ENCODE measurements at regions not wholly inside any gene's neighbourhood (a gene's known extent, or its start where the extent isn't known, plus 50 kb on each side); places are given as distances from the start of the nearest gene placed in this dataset.

DNA sequence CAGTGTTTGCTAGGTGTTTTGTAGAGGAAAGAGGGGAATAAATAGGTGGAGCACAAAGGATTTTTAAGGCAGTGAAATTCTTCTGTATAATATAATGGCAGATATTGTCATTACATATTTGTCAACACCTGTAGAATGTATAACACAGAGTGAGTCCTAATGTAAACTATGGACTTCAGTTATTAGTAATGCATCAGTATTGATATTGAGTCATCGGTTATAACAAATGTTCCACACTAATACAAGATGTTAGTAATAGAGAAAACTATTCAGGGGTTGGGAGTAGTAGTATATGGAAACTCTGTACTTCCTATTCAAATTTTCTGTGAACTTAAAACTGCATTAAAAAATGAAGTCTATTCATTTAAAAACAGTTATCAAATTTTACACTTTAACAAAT lies 299.2 kb downstream of the UBE3D start:
- no peak overlapping the region for H3K27ac ChIP-seq
- TF ChIP-seq, protein P1, sequence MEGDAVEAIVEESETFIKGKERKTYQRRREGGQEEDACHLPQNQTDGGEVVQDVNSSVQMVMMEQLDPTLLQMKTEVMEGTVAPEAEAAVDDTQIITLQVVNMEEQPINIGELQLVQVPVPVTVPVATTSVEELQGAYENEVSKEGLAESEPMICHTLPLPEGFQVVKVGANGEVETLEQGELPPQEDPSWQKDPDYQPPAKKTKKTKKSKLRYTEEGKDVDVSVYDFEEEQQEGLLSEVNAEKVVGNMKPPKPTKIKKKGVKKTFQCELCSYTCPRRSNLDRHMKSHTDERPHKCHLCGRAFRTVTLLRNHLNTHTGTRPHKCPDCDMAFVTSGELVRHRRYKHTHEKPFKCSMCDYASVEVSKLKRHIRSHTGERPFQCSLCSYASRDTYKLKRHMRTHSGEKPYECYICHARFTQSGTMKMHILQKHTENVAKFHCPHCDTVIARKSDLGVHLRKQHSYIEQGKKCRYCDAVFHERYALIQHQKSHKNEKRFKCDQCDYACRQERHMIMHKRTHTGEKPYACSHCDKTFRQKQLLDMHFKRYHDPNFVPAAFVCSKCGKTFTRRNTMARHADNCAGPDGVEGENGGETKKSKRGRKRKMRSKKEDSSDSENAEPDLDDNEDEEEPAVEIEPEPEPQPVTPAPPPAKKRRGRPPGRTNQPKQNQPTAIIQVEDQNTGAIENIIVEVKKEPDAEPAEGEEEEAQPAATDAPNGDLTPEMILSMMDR (conservative IDR thresholded peaks at IDR 0.05), result no peak
- no peak for TF ChIP-seq ZFX (IDR thresholded peaks at IDR 0.05)

DNA sequence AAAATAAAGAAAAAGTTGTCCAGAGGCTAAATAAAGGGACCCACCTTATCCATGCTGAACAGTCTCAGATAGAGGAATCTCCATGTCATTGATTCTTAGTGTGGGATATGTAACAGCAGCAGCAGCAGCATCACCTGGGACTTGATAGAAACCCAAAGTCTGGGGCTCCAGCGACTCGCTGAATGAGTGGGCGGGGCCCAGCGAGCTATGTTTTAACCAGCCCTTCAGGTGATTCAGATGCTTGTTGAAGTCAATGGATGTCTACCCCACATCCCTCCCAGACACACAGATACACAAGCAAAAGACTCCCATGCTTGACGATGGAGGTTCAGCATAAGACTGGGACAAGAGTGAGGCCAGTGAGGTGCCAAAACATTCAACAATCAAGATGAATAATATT lies 298.6 kb downstream of the UBE3D start:
- no peak overlapping the region for H3K27ac ChIP-seq
- TF ChIP-seq, protein P1 (conservative IDR thresholded peaks at IDR 0.05), result no peak
- no peak for TF ChIP-seq ZFX (IDR thresholded peaks at IDR 0.05)

DNA sequence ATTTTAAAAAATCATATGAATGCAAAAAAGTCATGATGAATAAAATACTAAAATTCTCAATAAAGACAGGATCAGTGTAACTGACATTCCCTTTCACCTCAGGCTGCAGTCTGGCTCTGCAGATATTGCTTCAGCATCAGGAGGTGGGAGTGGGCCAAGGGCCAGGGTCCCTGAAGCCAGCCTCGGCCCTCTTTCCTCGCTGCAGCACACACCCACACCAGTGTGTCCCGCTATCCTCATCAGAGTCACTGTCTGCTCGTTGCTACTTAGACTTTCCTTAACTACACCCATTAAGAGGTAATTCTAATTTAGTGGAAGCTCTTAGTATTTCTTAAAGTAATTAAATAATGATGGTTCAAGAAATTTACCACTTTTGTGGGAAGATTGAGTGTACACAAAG lies 298.2 kb downstream of the UBE3D start:
- H3K27ac ChIP-seq, result no peak overlapping the region
- no peak for TF ChIP-seq ZFX (IDR thresholded peaks at IDR 0.05)
- TF ChIP-seq, protein P1 (conservative IDR thresholded peaks at IDR 0.05), result no peak

DNA sequence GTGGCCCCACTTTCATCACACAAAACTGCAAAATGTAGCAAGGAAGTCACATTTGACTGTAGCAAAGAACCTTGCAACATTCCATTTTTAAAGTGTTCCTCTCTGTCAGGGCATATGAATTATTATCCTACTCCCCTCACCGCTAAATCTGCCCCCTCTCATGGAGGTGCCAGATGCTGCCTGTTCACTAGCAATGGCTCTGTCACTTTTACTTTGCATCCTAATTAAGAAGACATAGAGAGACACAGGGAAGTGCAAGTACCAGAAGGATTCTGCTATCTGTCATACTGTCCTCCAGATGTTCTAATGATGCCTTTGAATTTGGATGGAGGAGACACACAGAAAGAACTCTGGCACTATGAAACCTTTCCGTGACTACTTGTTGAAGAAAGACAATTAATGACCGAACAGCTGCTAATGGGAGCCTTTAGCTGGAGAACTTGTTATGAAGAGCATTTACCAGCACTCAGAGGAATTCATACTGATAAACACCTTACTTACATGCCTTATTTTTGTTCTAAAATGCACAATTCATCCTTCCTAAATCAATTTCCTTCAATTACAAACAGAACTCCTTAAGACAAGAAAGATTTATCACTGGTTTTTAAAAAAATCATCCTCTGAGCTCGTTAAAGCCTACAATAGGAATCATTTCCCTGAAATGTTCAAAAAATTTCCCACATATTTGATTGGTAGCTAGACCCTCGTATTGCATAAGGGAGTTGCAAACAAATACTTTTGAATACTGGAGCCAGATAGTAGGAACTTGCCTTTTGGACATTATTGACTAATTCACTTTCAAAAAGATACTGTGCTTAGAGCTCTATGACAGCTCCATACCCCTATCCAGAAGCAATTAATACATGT lies 292.6 kb downstream of the UBE3D start:
- TF ChIP-seq ZFX (IDR thresholded peaks at IDR 0.05), result no peak
- TF ChIP-seq, protein P1 (conservative IDR thresholded peaks at IDR 0.05), result no peak
- no peak overlapping the region for H3K27ac ChIP-seq

DNA sequence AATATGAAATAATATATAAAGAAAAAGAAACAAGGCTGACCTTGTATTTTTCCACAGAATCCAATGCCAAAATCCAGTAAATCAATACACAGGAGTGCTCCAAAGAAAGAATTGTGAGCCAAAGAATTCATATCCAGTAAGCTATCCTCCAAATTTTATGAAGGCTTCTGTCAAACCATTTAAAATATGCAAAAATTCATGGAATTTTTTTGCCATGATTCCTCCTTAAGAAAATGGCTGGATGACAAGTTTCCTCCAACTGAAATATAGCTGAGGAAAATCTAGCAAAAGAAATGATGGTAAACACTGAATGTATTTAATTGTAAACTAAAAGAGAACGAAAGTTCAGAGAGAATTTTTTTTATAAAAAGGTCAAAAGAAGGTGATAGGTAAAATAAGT lies 290.3 kb downstream of the UBE3D start:
- no peak for TF ChIP-seq ZFX (IDR thresholded peaks at IDR 0.05)
- TF ChIP-seq, protein P1 (conservative IDR thresholded peaks at IDR 0.05), result no peak
- no peak overlapping the region for H3K27ac ChIP-seq

- TF ChIP-seq, protein P1 (conservative IDR thresholded peaks at IDR 0.05), result no peak
- TF ChIP-seq ZFX (IDR thresholded peaks at IDR 0.05), result no peak
- H3K27ac ChIP-seq, result no peak overlapping the region
Observed at GRCh38 chr6:82775981-82776380, 289.7 kb downstream of the UBE3D start.

DNA sequence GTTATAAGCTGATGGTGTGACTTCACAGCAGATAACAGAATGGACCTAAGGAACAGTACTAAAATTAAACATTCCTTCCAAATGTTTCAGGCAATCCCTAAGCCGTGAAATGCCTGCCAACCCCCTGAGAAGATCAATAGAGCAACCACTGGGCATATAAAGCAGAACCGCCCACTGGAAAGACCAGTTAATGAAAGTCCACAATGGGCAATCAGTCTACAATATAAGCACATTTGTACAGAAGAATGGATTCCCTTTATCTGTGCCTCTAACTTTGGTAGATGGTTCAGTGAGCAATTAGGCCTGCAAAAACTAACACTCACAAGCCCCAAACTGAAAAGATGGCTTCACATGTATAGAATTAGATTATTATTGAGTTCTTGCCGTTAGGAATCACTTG lies 286.6 kb downstream of the UBE3D start:
- TF ChIP-seq, protein P1 (conservative IDR thresholded peaks at IDR 0.05), result no peak

More for the DNA sequence above, 286.6 kb downstream of the UBE3D start:
- no peak overlapping the region for H3K27ac ChIP-seq

All from C4-2B (cell line).